Brain microvascular endothelial cell (primary cell): ENCODE measurements at regions not wholly inside any gene's neighbourhood (a gene's known extent, or its start where the extent isn't known, plus 50 kb on each side); places are given as distances from the start of the nearest gene placed in this dataset.
"Not testable (repeated sequence)": the region's sequence is repeated elsewhere in the genome, so short reads cannot be mapped to it uniquely, and the experiment has no call there.

ENCODE experiments used
- DNase-seq: peaks from one replicate; pipeline ENCODE4 v3.0.0-alpha.2; 2020
- H3K27ac ChIP-seq: fragments of 250-450 bp; sonication (Bioruptor Pico); 2 replicates; pipeline ENCODE4 v1.5.1; 2020; ENCODE audit warnings: mild to moderate bottlenecking, moderate library complexity
- H3K27me3 ChIP-seq: fragments of 250-450 bp; sonication (Bioruptor Pico); replicated peaks from 2 replicates; pipeline ENCODE4 v1.5.1; 2020; ENCODE audit warnings: mild to moderate bottlenecking
- H3K36me3 ChIP-seq: fragments of 250-450 bp; sonication (Bioruptor Pico); replicated peaks from 2 replicates; pipeline ENCODE4 v1.5.1; 2020; ENCODE audit warnings: mild to moderate bottlenecking
- H3K4me3 ChIP-seq: 2 replicates; pipeline ENCODE4 v1.5.1; 2011; ENCODE audit warnings: low read depth, mild to moderate bottlenecking, control low read depth, low read length, moderate library complexity
- CTCF ChIP-seq: IDR thresholded peaks from 2 replicates; pipeline ENCODE4 v1.5.1; 2011; ENCODE audit warnings: low read depth, mild to moderate bottlenecking, moderate library complexity, low read length, control low read depth, inconsistent platforms; ENCODE audit errors: missing control alignments
- in situ Hi-C: cut with HindIII; loops from 2 replicates; pipeline ENCODE4 v1.10.0; 2017; ENCODE audit warnings: low sequenced_read_pairs, low pct_ligation_motif_present

DNA sequence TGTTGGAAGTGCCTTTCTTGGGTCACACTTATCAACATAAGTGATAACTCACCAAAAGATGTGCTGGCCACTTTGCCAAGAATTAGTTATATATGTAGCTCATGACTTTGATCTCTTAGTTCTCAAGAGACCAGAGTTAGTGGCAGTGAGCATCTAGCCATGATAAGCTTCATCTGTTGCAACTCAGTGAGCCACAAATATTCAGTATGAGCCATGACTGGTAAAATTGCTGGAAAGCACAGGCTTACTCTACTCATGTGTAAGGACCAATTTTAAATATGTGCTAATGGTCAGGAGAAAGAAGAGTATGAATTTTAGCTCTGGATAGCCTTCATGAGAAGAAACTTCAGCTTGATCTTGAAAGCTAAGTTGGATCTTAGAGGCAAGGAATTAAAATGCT is 59.4 kb upstream of the TLL1 start:
- Histone ChIP-seq H3K4me3 (no peak overlapping the region), H3K27me3 (no peaks in the 10 kb centered on the region), H3K36me3 (no peaks in the 10 kb centered on the region), H3K27ac (no peak overlapping the region)
- no peak for DNase-seq
- no peak for TF ChIP-seq CTCF
- in situ Hi-C loops = no loop called here

- no peaks in the 10 kb centered on the region for H3K36me3 ChIP-seq
- no peaks in the 10 kb centered on the region for H3K27me3 ChIP-seq
- H3K27ac ChIP-seq = no peak overlapping the region
- DNase-seq = no peak
- TF ChIP-seq CTCF = no peak
- in situ Hi-C loops = no loop called here
- no peak overlapping the region for H3K4me3 ChIP-seq
Measured at GRCh38 chr4:165814256-165815020, 58.6 kb upstream of the TLL1 start.

DNA sequence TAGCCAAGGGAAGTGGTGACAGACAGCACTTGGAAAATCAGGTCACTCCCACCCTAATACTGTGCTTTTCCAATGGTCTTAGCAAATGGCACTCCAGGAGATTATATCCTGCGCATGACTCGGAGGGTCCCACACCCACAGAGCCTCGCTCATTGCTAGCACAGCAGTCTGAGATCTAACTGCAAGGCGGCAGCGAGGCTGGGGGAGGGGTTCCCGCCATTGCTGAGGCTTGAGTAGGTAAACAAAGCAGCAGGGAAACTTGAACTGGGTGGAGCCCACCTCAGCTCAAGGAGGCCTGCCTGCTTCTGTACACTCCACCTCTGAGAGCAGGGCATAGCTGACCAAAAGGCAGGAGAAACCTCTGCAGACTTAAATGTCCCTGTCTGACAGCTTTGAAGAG is 53.9 kb upstream of the TLL1 start:
- in situ Hi-C loops, H3K27ac ChIP-seq, H3K27me3 ChIP-seq, DNase-seq, H3K4me3 ChIP-seq, H3K36me3 ChIP-seq: not testable (repeated sequence)
